ENCODE measurements at regions not wholly inside any gene's neighbourhood (a gene's known extent, or its start where the extent isn't known, plus 50 kb on each side); places are given as distances from the start of the nearest gene placed in this dataset.

DNA sequence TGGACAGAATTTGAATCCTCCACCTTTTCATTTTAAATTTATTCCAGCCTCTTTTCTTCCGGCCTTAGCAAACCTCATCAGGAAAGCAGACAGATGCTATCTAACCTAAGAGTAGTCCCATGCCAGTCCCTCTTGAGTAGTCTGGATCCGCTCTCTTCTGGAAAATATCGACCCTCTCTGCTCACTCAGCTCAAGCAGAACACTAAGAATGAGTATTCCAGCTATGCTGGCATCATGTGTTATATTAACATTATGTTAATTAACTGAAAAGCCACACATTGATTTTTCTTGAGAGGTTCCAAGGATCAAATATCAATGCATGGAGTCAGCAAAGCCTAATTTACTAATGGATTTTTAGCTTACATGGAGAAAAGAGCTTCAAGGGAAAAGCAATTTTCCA is 161.4 kb downstream of the ID4 start:
- TF ChIP-seq, protein P1, sequence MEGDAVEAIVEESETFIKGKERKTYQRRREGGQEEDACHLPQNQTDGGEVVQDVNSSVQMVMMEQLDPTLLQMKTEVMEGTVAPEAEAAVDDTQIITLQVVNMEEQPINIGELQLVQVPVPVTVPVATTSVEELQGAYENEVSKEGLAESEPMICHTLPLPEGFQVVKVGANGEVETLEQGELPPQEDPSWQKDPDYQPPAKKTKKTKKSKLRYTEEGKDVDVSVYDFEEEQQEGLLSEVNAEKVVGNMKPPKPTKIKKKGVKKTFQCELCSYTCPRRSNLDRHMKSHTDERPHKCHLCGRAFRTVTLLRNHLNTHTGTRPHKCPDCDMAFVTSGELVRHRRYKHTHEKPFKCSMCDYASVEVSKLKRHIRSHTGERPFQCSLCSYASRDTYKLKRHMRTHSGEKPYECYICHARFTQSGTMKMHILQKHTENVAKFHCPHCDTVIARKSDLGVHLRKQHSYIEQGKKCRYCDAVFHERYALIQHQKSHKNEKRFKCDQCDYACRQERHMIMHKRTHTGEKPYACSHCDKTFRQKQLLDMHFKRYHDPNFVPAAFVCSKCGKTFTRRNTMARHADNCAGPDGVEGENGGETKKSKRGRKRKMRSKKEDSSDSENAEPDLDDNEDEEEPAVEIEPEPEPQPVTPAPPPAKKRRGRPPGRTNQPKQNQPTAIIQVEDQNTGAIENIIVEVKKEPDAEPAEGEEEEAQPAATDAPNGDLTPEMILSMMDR (IDR thresholded peaks at IDR 0.05) = no peak
- TF ChIP-seq POLR2AphosphoS5 (IDR thresholded peaks at IDR 0.05) = no peak
- no peak for TF ChIP-seq POLR2A (IDR thresholded peaks at IDR 0.05)
